ENCODE measurements at regions not wholly inside any gene's neighbourhood (a gene's known extent, or its start where the extent isn't known, plus 50 kb on each side); places are given as distances from the start of the nearest gene placed in this dataset.

DNA sequence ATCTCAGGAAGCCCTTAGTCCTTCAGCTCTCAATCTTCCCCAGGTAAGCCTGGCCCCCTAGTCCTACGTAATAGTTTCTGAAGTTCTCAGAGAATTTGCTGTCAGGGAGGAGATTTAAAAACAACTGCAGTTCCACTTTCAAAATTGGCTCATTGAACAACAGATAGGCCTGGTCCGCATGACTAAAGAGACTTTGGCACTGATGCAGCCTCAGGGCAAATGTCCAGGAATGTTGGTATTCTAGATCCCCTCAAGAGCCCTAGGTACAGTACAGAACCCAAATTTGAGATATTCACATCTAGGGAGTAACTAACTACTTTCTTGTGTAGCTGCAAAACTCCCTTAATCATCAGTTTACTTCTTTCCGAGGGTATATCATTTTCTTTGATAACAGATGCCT is 162.8 kb downstream of the GABRG2 start (continued):
- TF ChIP-seq, protein P1, sequence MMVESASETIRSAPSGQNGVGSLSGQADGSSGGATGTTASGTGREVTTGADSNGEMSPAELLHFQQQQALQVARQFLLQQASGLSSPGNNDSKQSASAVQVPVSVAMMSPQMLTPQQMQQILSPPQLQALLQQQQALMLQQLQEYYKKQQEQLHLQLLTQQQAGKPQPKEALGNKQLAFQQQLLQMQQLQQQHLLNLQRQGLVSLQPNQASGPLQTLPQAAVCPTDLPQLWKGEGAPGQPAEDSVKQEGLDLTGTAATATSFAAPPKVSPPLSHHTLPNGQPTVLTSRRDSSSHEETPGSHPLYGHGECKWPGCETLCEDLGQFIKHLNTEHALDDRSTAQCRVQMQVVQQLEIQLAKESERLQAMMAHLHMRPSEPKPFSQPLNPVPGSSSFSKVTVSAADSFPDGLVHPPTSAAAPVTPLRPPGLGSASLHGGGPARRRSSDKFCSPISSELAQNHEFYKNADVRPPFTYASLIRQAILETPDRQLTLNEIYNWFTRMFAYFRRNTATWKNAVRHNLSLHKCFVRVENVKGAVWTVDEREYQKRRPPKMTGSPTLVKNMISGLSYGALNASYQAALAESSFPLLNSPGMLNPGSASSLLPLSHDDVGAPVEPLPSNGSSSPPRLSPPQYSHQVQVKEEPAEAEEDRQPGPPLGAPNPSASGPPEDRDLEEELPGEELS (CRISPR knock-in tag; IDR thresholded peaks at IDR 0.05), result no peak
- TF ChIP-seq, protein P2, sequence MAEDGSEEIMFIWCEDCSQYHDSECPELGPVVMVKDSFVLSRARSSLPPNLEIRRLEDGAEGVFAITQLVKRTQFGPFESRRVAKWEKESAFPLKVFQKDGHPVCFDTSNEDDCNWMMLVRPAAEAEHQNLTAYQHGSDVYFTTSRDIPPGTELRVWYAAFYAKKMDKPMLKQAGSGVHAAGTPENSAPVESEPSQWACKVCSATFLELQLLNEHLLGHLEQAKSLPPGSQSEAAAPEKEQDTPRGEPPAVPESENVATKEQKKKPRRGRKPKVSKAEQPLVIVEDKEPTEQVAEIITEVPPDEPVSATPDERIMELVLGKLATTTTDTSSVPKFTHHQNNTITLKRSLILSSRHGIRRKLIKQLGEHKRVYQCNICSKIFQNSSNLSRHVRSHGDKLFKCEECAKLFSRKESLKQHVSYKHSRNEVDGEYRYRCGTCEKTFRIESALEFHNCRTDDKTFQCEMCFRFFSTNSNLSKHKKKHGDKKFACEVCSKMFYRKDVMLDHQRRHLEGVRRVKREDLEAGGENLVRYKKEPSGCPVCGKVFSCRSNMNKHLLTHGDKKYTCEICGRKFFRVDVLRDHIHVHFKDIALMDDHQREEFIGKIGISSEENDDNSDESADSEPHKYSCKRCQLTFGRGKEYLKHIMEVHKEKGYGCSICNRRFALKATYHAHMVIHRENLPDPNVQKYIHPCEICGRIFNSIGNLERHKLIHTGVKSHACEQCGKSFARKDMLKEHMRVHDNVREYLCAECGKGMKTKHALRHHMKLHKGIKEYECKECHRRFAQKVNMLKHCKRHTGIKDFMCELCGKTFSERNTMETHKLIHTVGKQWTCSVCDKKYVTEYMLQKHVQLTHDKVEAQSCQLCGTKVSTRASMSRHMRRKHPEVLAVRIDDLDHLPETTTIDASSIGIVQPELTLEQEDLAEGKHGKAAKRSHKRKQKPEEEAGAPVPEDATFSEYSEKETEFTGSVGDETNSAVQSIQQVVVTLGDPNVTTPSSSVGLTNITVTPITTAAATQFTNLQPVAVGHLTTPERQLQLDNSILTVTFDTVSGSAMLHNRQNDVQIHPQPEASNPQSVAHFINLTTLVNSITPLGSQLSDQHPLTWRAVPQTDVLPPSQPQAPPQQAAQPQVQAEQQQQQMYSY (CRISPR knock-in tag; IDR thresholded peaks at IDR 0.05), result no peak
- TF ChIP-seq ZNF671 (CRISPR knock-in tag; IDR thresholded peaks at IDR 0.05), result no peak
- TF ChIP-seq, protein P3, sequence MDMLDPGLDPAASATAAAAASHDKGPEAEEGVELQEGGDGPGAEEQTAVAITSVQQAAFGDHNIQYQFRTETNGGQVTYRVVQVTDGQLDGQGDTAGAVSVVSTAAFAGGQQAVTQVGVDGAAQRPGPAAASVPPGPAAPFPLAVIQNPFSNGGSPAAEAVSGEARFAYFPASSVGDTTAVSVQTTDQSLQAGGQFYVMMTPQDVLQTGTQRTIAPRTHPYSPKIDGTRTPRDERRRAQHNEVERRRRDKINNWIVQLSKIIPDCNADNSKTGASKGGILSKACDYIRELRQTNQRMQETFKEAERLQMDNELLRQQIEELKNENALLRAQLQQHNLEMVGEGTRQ (CRISPR knock-in tag; IDR thresholded peaks at IDR 0.05), result no peak

DNA sequence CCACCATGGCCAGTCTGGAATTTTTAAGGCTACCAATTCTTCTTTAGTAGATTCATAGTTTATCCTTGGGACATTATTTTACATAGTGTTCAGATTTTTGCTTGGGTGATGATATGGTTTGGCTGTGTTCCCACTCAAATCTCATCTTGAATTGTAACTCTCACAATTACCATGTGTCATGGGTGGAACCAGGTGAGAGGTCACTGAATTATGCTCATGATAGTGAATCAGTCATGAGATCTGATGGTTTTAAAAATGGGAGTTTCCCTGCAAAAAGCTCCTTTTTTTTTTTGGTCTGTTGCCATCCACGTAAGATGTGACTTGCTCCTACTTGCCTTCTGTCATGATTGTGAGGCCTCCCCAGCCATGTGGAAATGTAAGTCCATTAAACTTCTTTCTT is 163.9 kb downstream of the GABRG2 start:
- TF ChIP-seq GABPB1 (CRISPR knock-in tag; IDR thresholded peaks at IDR 0.05), result no peak
- TF ChIP-seq ZNF138 (CRISPR knock-in tag; conservative IDR thresholded peaks at IDR 0.05), result no peak
- no peak for TF ChIP-seq NFATC4 (CRISPR knock-in tag; IDR thresholded peaks at IDR 0.05)
- Mint-ChIP-seq H3K36me3 (peaks cover 58% of the 10 kb centered on the region), H3K27me3 (ENCODE audit: low read depth) (no peaks in the 10 kb centered on the region), H3K4me1 (peaks cover 14% of the 10 kb centered on the region), H3K27ac (peak overlapping the region; percentile 61; the same call in 1 of the 2 replicates), H3K4me3 (no peak overlapping the region), H3K9me3 (peaks cover 60% of the 10 kb centered on the region)
- DNase-seq (ENCODE audit: low spot score) (no peak), ATAC-seq (no peak)
- ChIA-PET POLR2A (no interaction called here), CTCF (interaction anchor here (1.5 kb wide), 1 partner anchor 1177 kb away, joined by 3 read pairs; no protein-coding TSS in a partner anchor)

DNA sequence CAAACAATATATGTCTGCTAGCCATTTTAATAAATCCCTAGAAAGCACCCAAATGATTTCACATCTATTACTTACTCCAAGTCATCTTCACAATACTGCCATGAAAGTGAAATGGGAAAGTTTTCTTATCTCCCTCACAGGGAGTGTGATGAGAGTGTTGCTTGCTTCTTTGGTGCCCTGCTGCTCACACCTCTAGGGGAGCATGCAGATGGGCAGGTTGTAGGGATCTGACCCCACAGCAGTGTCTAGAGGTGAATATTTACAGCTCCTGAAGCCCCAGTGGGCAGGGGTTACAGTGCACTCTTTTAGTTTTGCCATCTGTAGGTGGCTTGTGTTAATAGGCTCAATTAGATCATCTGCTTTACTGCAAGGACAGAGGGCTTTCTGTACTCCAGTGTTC is 173.2 kb downstream of the GABRG2 start:
- H3K36me3 Mint-ChIP-seq, result peaks cover 25% of the 10 kb centered on the region
- no peaks in the 10 kb centered on the region for H3K4me1 Mint-ChIP-seq
- ChIA-PET CTCF (no interaction called here), POLR2A (no interaction called here)
- TF ChIP-seq PRRX2 (CRISPR knock-in tag; IDR thresholded peaks at IDR 0.05) (no peak), ETV6 (CRISPR knock-in tag; IDR thresholded peaks at IDR 0.05) (no peak), GRHL2 (CRISPR knock-in tag; IDR thresholded peaks at IDR 0.05; ENCODE audit: insufficient replicate concordance, severe bottlenecking) (no peak), FOXP1 (CRISPR knock-in tag; IDR thresholded peaks at IDR 0.05; ENCODE audit: borderline replicate concordance) (no peak)
- TF ChIP-seq, protein P4, sequence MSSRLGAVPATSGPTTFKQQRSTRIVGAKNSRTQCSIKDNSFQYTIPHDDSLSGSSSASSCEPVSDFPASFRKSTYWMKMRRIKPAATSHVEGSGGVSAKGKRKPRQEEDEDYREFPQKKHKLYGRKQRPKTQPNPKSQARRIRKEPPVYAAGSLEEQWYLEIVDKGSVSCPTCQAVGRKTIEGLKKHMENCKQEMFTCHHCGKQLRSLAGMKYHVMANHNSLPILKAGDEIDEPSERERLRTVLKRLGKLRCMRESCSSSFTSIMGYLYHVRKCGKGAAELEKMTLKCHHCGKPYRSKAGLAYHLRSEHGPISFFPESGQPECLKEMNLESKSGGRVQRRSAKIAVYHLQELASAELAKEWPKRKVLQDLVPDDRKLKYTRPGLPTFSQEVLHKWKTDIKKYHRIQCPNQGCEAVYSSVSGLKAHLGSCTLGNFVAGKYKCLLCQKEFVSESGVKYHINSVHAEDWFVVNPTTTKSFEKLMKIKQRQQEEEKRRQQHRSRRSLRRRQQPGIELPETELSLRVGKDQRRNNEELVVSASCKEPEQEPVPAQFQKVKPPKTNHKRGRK (CRISPR knock-in tag; IDR thresholded peaks at IDR 0.05; ENCODE audit: borderline replicate concordance), result no peak
- TF ChIP-seq, protein P5, sequence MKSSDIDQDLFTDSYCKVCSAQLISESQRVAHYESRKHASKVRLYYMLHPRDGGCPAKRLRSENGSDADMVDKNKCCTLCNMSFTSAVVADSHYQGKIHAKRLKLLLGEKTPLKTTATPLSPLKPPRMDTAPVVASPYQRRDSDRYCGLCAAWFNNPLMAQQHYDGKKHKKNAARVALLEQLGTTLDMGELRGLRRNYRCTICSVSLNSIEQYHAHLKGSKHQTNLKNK (CRISPR knock-in tag; IDR thresholded peaks at IDR 0.05), result no peak
- H3K27me3 Mint-ChIP-seq (ENCODE audit: low read depth), result no peaks in the 10 kb centered on the region; the same call in 1 of the 2 replicates
- H3K27ac Mint-ChIP-seq, result no peak overlapping the region
- ATAC-seq (no peak), DNase-seq (ENCODE audit: low spot score) (no peak)
- H3K9me3 Mint-ChIP-seq, result peaks cover 33% of the 10 kb centered on the region
- no peak overlapping the region for H3K4me3 Mint-ChIP-seq

All from WTC11 (cell line).